ENCODE measurements at regions not wholly inside any gene's neighbourhood (a gene's known extent, or its start where the extent isn't known, plus 50 kb on each side); places are given as distances from the start of the nearest gene placed in this dataset.
A peak's percentile ranks its signal among the peaks of the same experiment; 100 is the strongest.

DNA sequence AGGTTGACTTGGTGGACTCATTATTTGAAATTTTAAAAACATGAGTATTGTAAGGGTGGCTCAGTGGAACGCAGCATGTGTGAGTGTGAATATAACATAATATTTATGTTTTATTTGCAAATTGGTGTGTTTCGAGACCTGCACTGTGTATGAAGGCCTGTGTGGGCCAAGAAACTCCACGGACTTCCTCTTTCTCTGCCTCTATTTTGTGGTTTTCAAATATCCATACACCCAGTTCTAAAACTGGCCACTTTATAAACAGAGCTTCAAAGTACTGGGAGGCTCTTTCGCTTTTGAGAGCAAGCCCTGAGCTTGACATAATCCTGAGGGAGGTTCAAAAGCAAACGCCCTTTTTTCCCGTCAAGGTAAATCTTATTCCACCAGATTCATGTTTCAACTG, 187.7 kb downstream of the GPAT3 start:
- no peak overlapping the region for H3K4me3 ChIP-seq (ENCODE audit: low read length)
- H3K4me1 ChIP-seq (ENCODE audit: control insufficient read depth, insufficient read depth, low read length): no peaks in the 10 kb centered on the region
- peak; percentile 16 for DNase-seq
- 73% methylated on average over 2 of the region's 6 CpGs for WGBS (ENCODE audit: insufficient coverage)
- H3K27ac ChIP-seq (ENCODE audit: low read length): no peak overlapping the region
- no peaks in the 10 kb centered on the region for H3K9me3 ChIP-seq (replicated peaks; ENCODE audit: control insufficient read depth, low read depth, low read length)
- H3K27me3 ChIP-seq (ENCODE audit: control insufficient read depth, insufficient read depth, low read length): no peaks in the 10 kb centered on the region
- H3K36me3 ChIP-seq (ENCODE audit: control insufficient read depth, insufficient read depth, low read length): no peaks in the 10 kb centered on the region

DNA sequence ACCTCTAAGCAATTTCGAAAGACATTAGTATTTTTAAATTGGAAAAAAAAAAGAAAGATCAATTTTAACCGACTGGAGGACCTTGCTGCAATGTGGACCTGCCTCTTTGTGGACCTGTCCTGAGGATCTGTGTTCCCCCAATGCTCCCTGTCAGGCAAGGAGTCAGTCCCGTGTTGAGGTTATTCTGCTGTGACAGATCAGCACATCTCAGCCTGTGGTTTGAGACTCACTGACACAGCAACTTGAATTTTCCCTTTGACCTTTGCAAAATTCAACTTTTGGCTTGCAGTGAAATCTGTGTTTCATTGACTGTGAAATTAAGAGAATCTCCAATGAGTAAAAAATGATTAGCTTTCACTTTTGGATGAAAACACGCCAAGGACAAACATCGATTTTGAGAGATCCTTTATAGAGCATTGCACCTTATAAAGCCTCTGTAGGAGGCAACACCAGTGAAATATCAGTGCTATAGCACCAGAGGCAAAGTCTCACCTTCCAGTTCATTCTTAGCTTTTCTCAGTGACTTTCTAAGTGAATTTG, 186.9 kb downstream of the GPAT3 start:
- Histone ChIP-seq H3K36me3 (ENCODE audit: control insufficient read depth, insufficient read depth, low read length) (no peaks in the 10 kb centered on the region), H3K27me3 (ENCODE audit: control insufficient read depth, insufficient read depth, low read length) (no peaks in the 10 kb centered on the region), H3K4me3 (ENCODE audit: low read length) (no peak overlapping the region), H3K27ac (ENCODE audit: low read length) (no peak overlapping the region), H3K9me3 (replicated peaks; ENCODE audit: control insufficient read depth, low read depth, low read length) (no peaks in the 10 kb centered on the region), H3K4me1 (ENCODE audit: control insufficient read depth, insufficient read depth, low read length) (no peaks in the 10 kb centered on the region)
- peak; percentile 25 for DNase-seq
- WGBS (ENCODE audit: insufficient coverage): 100% methylated on average over 1 of the region's 5 CpGs

DNA sequence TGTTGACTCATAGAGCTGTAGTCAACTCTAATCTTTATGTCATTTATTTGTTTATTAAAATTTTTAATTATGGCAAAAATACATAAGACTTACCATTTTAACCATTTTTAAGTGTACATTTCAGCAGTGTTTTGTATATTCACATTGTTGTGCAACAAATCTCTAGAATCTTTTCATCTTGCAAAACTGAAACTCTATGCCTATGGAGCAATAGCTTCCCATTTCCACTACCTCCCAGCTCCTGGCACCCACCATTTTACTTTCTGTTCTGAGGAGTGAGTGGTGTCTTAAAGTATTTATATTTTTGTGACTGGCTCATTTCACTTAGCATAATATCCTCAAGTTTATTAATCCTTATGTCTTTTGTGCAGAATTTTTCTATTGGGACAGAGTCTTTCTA, 181.0 kb downstream of the GPAT3 start:
- Histone ChIP-seq H3K27me3 (ENCODE audit: control insufficient read depth, insufficient read depth, low read length) (no peaks in the 10 kb centered on the region), H3K27ac (ENCODE audit: low read length) (no peak overlapping the region), H3K9me3 (replicated peaks; ENCODE audit: control insufficient read depth, low read depth, low read length) (no peaks in the 10 kb centered on the region), H3K4me1 (ENCODE audit: control insufficient read depth, insufficient read depth, low read length) (no peaks in the 10 kb centered on the region), H3K4me3 (ENCODE audit: low read length) (no peak overlapping the region), H3K36me3 (ENCODE audit: control insufficient read depth, insufficient read depth, low read length) (no peaks in the 10 kb centered on the region)
- DNase-seq: no peak

DNA sequence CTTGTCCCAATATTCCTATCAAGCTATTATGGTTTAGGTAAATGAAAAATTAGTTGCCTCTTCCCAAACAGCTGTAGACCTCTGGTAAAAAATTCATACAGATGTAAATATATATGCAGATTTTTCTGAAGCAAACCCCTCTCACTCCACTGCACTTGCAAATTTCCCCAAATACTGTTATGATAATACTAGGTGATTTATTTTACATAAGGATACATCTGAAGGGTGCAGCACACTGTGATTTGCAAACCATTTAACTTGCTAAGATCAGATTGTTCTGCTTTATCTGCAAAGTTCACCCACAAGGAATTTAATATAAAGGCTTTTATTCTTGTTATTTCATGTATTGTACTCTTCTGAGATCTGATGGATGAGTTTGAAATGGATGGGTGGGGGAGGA, 177.0 kb downstream of the GPAT3 start:
- DNase-seq: no peak
- Histone ChIP-seq H3K4me3 (ENCODE audit: low read length) (no peak overlapping the region), H3K36me3 (ENCODE audit: control insufficient read depth, insufficient read depth, low read length) (no peaks in the 10 kb centered on the region), H3K4me1 (ENCODE audit: control insufficient read depth, insufficient read depth, low read length) (no peaks in the 10 kb centered on the region), H3K27ac (ENCODE audit: low read length) (no peak overlapping the region), H3K27me3 (ENCODE audit: control insufficient read depth, insufficient read depth, low read length) (no peaks in the 10 kb centered on the region), H3K9me3 (replicated peaks; ENCODE audit: control insufficient read depth, low read depth, low read length) (no peaks in the 10 kb centered on the region)

DNA sequence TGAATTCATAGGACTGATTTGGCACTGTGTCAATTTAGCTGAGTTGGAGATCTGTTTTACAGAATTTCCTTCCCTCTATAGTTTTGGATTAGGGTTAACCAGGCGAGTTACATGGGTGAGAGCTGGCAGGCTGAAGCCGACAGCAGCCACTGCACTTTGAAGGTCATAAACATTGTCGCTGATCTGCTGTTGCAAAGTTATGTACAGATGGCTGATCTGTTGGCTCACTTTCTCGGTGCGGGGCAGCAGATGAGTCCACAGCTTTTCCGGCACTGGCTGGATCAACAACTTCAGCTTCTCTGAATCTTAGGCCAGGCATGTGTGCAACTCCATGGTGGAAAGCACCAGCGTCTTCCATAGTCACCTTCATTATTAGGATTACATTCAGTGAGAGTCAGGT, 173.7 kb downstream of the GPAT3 start:
- H3K27ac ChIP-seq (ENCODE audit: low read length): no peak overlapping the region
- WGBS (ENCODE audit: insufficient coverage): 58% methylated on average over 6 of the region's 7 CpGs
- H3K9me3 ChIP-seq (replicated peaks; ENCODE audit: control insufficient read depth, low read depth, low read length): no peaks in the 10 kb centered on the region
- no peak for DNase-seq
- no peak overlapping the region for H3K4me3 ChIP-seq (ENCODE audit: low read length)
- no peaks in the 10 kb centered on the region for H3K36me3 ChIP-seq (ENCODE audit: control insufficient read depth, insufficient read depth, low read length)
- no peaks in the 10 kb centered on the region for H3K27me3 ChIP-seq (ENCODE audit: control insufficient read depth, insufficient read depth, low read length)
- no peaks in the 10 kb centered on the region for H3K4me1 ChIP-seq (ENCODE audit: control insufficient read depth, insufficient read depth, low read length)

DNA sequence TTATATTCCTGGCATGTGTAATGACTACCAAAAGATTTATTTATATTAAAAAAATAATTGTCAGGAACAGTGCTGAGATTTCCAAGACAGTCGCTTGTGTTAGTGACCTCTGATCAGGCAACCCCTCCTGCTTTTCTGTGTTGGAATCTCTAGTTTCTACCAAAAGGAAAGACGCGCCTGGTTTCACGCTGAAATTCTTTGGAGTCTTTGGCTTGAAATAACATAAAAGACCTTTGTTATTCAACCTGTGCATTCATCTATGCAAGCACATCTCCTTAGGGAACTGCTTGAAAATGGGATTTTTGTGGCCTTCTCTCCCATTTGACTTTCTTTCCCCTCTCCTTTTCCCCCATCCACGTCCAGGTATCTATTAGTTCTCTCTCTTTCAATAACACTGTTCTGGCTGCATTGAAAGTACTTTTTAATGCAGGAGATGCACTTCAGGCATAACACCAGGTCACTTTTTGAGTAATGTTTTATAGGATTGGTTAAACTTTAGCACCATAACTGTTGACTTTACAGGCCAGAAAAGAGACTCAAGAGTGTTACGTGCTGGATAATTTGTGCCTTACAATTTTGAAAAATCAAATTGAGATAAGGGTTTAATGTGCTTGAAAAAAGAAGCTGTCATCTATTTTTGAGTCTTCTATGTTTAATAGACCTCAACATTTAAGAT, 172.7 kb downstream of the GPAT3 start:
- H3K27ac ChIP-seq (ENCODE audit: low read length): no peak overlapping the region
- H3K4me3 ChIP-seq (ENCODE audit: low read length): no peak overlapping the region
- no peaks in the 10 kb centered on the region for H3K27me3 ChIP-seq (ENCODE audit: control insufficient read depth, insufficient read depth, low read length)
- H3K9me3 ChIP-seq (replicated peaks; ENCODE audit: control insufficient read depth, low read depth, low read length): no peaks in the 10 kb centered on the region
- no peak for DNase-seq
- H3K4me1 ChIP-seq (ENCODE audit: control insufficient read depth, insufficient read depth, low read length): no peaks in the 10 kb centered on the region
- no peaks in the 10 kb centered on the region for H3K36me3 ChIP-seq (ENCODE audit: control insufficient read depth, insufficient read depth, low read length)
- no CpG with 5 or more reads among the region's 6 CpGs for WGBS (ENCODE audit: insufficient coverage)

DNA sequence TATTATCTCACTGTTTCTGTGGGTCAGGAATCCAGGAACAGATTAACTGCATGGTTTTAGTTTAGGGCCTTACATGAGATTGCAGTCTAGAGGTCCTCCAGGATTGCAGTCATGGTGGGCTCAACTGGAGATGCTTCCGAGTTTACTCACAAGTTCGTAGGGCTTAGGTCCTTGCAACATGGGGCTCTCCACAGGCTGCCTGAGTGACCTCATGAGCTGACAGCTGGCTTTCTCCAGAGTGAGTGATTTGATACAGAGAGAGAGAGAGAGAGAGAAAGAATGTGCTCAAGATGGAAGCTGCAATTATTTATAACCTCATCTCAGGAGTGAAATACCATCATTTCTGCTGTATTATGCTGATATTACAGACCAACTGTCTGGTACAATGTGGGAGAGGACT, 168.9 kb downstream of the GPAT3 start:
- DNase-seq: no peak
- Histone ChIP-seq H3K4me1 (ENCODE audit: control insufficient read depth, insufficient read depth, low read length) (no peaks in the 10 kb centered on the region), H3K27ac (ENCODE audit: low read length) (no peak overlapping the region), H3K4me3 (ENCODE audit: low read length) (no peak overlapping the region), H3K27me3 (ENCODE audit: control insufficient read depth, insufficient read depth, low read length) (no peaks in the 10 kb centered on the region), H3K36me3 (ENCODE audit: control insufficient read depth, insufficient read depth, low read length) (no peaks in the 10 kb centered on the region), H3K9me3 (replicated peaks; ENCODE audit: control insufficient read depth, low read depth, low read length) (no peaks in the 10 kb centered on the region)
- WGBS (ENCODE audit: insufficient coverage): 93% methylated on average over 2 of the region's 2 CpGs

DNA sequence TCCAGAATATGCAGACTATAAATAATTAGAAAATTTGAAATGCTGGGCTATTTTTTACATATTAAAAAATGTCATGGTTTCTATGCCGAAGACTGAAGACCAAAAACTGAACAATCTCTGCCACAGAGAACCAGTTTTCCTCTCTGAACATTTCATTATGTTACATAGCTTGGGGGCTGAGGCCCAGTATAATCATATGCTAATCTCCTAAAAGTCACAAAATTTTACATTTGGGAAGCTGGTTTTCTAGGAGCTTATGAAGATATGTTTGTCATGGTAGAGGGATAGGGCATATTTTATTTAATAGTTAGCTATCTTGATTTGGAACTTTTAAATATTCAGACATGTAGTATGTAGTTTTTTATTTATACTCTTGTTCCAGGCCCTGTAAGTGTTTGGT, 167.8 kb downstream of the GPAT3 start:
- Histone ChIP-seq H3K27me3 (ENCODE audit: control insufficient read depth, insufficient read depth, low read length) (no peaks in the 10 kb centered on the region), H3K36me3 (ENCODE audit: control insufficient read depth, insufficient read depth, low read length) (no peaks in the 10 kb centered on the region), H3K9me3 (replicated peaks; ENCODE audit: control insufficient read depth, low read depth, low read length) (no peaks in the 10 kb centered on the region), H3K4me3 (ENCODE audit: low read length) (no peak overlapping the region), H3K4me1 (ENCODE audit: control insufficient read depth, insufficient read depth, low read length) (no peaks in the 10 kb centered on the region), H3K27ac (ENCODE audit: low read length) (no peak overlapping the region)
- WGBS (ENCODE audit: insufficient coverage): no CpG with 5 or more reads among the region's 1 CpG
- no peak for DNase-seq

DNA sequence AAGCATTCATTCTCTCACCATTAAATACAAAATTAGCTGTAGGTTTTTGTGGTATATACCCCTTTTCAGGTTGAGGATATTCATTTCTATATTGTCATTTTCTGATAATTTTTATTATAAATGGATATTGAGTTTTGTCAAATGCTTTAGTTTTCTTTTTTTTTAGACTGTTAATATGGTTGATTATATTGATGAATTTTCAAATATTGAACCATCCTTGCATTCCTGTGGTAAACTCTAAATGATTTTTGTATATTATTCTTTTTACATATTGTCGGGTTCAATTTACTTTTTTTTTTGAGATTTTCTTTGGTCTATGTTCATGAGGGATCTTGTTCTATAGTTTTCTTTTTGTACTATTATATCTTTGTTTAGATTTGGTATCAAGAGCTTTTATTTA, 165.1 kb downstream of the GPAT3 start:
- no peak overlapping the region for H3K27ac ChIP-seq (ENCODE audit: low read length)
- no CpG with 5 or more reads among the region's 1 CpG for WGBS (ENCODE audit: insufficient coverage)
- H3K36me3 ChIP-seq (ENCODE audit: control insufficient read depth, insufficient read depth, low read length): no peaks in the 10 kb centered on the region
- no peak for DNase-seq
- no peaks in the 10 kb centered on the region for H3K27me3 ChIP-seq (ENCODE audit: control insufficient read depth, insufficient read depth, low read length)
- no peaks in the 10 kb centered on the region for H3K9me3 ChIP-seq (replicated peaks; ENCODE audit: control insufficient read depth, low read depth, low read length)
- H3K4me1 ChIP-seq (ENCODE audit: control insufficient read depth, insufficient read depth, low read length): no peaks in the 10 kb centered on the region
- H3K4me3 ChIP-seq (ENCODE audit: low read length): no peak overlapping the region

DNA sequence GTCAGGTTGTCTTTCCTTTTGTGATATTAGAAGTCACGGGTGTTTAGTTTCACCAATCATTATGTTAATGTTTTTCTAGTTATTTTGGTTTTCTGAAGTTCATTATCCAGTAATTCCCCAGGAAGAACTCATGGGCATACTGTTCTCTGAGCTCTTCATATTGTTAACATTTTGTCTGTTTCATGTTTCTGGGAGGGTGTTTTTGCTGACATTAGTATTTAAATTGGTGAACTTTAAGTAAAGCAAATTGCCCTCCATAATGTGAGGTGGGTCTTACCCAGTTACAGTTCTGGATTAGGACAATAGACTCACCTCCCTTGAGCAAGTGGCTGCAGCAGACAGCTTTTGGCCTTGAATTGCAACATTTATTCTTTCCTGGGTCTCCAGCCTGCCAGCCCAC, 163.4 kb downstream of the GPAT3 start:
- no peaks in the 10 kb centered on the region for H3K4me1 ChIP-seq (ENCODE audit: control insufficient read depth, insufficient read depth, low read length)
- H3K9me3 ChIP-seq (replicated peaks; ENCODE audit: control insufficient read depth, low read depth, low read length): no peaks in the 10 kb centered on the region
- WGBS (ENCODE audit: insufficient coverage): no CpG with 5 or more reads among the region's 1 CpG
- no peaks in the 10 kb centered on the region for H3K36me3 ChIP-seq (ENCODE audit: control insufficient read depth, insufficient read depth, low read length)
- H3K4me3 ChIP-seq (ENCODE audit: low read length): no peak overlapping the region
- H3K27ac ChIP-seq (ENCODE audit: low read length): no peak overlapping the region
- H3K27me3 ChIP-seq (ENCODE audit: control insufficient read depth, insufficient read depth, low read length): no peaks in the 10 kb centered on the region
- no peak for DNase-seq

DNA sequence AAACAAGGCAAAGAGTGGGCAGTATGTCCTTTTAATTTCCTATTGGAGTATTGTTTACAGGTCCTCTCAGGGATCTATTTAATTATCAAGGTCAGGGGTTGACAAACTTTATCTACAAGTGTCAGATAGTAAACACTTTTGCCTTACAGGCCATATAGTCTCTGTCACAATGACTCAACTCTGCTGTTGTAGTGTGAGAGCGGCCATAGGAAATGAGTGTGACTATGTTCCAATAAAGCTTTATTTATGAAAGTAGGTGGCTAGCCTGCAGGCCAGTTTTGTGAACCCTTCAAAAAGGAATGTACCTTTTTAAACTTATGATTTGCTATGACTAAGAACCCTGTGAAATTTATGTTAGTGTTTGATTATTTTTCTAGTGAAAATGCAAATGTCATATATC, 156.1 kb downstream of the GPAT3 start:
- H3K4me1 ChIP-seq (ENCODE audit: control insufficient read depth, insufficient read depth, low read length): no peaks in the 10 kb centered on the region
- DNase-seq: no peak
- H3K9me3 ChIP-seq (replicated peaks; ENCODE audit: control insufficient read depth, low read depth, low read length): no peaks in the 10 kb centered on the region
- H3K4me3 ChIP-seq (ENCODE audit: low read length): no peak overlapping the region
- no peak overlapping the region for H3K27ac ChIP-seq (ENCODE audit: low read length)
- no peaks in the 10 kb centered on the region for H3K36me3 ChIP-seq (ENCODE audit: control insufficient read depth, insufficient read depth, low read length)
- WGBS (ENCODE audit: insufficient coverage): no CpG with 5 or more reads among the region's 1 CpG
- no peaks in the 10 kb centered on the region for H3K27me3 ChIP-seq (ENCODE audit: control insufficient read depth, insufficient read depth, low read length)

Measured in muscle of leg (tissue), 3 donors.